ENCODE measurements at regions not wholly inside any gene's neighbourhood (a gene's known extent, or its start where the extent isn't known, plus 50 kb on each side); places are given as distances from the start of the nearest gene placed in this dataset.

GRCh38 chr7:142414915-142415314 lies 157.1 kb upstream of the PRSS58 start:
- no peaks in the 10 kb centered on the region for H3K36me3 ChIP-seq
- 81% methylated on average over 4 of the region's 4 CpGs for WGBS
- no peaks in the 10 kb centered on the region for H3K9me3 ChIP-seq
- H3K27me3 ChIP-seq (replicated peaks; ENCODE audit: insufficient read depth) = no peaks in the 10 kb centered on the region
- TF ChIP-seq POLR2AphosphoS5 (IDR thresholded peaks at IDR 0.05) (no peak), POLR2A (IDR thresholded peaks at IDR 0.05) (no peak), CTCF (IDR thresholded peaks at IDR 0.05) (no peak)
- intact Hi-C loops (cut with DNase I) = no loop called here
- no peak overlapping the region for H3K27ac ChIP-seq
- H3K4me3 ChIP-seq = no peak overlapping the region
- no peak for DNase-seq (ENCODE audit: low spot score)
- H3K4me1 ChIP-seq (replicated peaks) = no peaks in the 10 kb centered on the region

GRCh38 chr7:142414135-142414534 lies 156.3 kb upstream of the PRSS58 start:
- WGBS = 55% methylated on average over 3 of the region's 3 CpGs
- Histone ChIP-seq H3K4me3 (no peak overlapping the region), H3K27me3 (replicated peaks; ENCODE audit: insufficient read depth) (no peaks in the 10 kb centered on the region), H3K27ac (no peak overlapping the region), H3K4me1 (replicated peaks) (no peaks in the 10 kb centered on the region), H3K36me3 (no peaks in the 10 kb centered on the region), H3K9me3 (no peaks in the 10 kb centered on the region)
- DNase-seq (ENCODE audit: low spot score) = no peak
- intact Hi-C loops (cut with DNase I) = no loop called here
- TF ChIP-seq CTCF (IDR thresholded peaks at IDR 0.05) (no peak), POLR2A (IDR thresholded peaks at IDR 0.05) (no peak), POLR2AphosphoS5 (IDR thresholded peaks at IDR 0.05) (no peak)

- 77% methylated on average over 4 of the region's 4 CpGs for WGBS
- TF ChIP-seq CTCF (IDR thresholded peaks at IDR 0.05) = no peak
- no peak for TF ChIP-seq POLR2AphosphoS5 (IDR thresholded peaks at IDR 0.05)
- TF ChIP-seq POLR2A (IDR thresholded peaks at IDR 0.05) = no peak
- Histone ChIP-seq H3K27ac (no peak overlapping the region), H3K4me3 (no peak overlapping the region), H3K9me3 (no peaks in the 10 kb centered on the region), H3K27me3 (replicated peaks; ENCODE audit: insufficient read depth) (no peaks in the 10 kb centered on the region), H3K36me3 (no peaks in the 10 kb centered on the region), H3K4me1 (replicated peaks) (no peaks in the 10 kb centered on the region)
- no peak for DNase-seq (ENCODE audit: low spot score)
- intact Hi-C loops (cut with DNase I) = no loop called here
Observed at GRCh38 chr7:142413280-142414000, 155.6 kb upstream of the PRSS58 start.

- Histone ChIP-seq H3K4me3 (no peak overlapping the region), H3K9me3 (no peaks in the 10 kb centered on the region), H3K36me3 (no peaks in the 10 kb centered on the region), H3K4me1 (replicated peaks) (no peaks in the 10 kb centered on the region), H3K27me3 (replicated peaks; ENCODE audit: insufficient read depth) (no peaks in the 10 kb centered on the region), H3K27ac (no peak overlapping the region)
- no peak for TF ChIP-seq POLR2A (IDR thresholded peaks at IDR 0.05)
- no peak for TF ChIP-seq CTCF (IDR thresholded peaks at IDR 0.05)
- TF ChIP-seq POLR2AphosphoS5 (IDR thresholded peaks at IDR 0.05) = no peak
- intact Hi-C loops (cut with DNase I) = no loop called here
- WGBS = 82% methylated on average over 2 of the region's 2 CpGs
- DNase-seq (ENCODE audit: low spot score) = no peak
Observed at GRCh38 chr7:142412551-142413193, 154.8 kb upstream of the PRSS58 start.

- intact Hi-C loops (cut with DNase I) = no loop called here
- H3K36me3 ChIP-seq = no peaks in the 10 kb centered on the region
- H3K4me3 ChIP-seq = no peak overlapping the region
- no peak for DNase-seq (ENCODE audit: low spot score)
- no peaks in the 10 kb centered on the region for H3K4me1 ChIP-seq (replicated peaks)
- no peak overlapping the region for H3K27ac ChIP-seq
- no peaks in the 10 kb centered on the region for H3K27me3 ChIP-seq (replicated peaks; ENCODE audit: insufficient read depth)
- no peaks in the 10 kb centered on the region for H3K9me3 ChIP-seq
- TF ChIP-seq POLR2AphosphoS5 (IDR thresholded peaks at IDR 0.05) (no peak), CTCF (IDR thresholded peaks at IDR 0.05) (no peak), POLR2A (IDR thresholded peaks at IDR 0.05) (no peak)
Observed at GRCh38 chr7:142409471-142409870, 151.6 kb upstream of the PRSS58 start.
